Mucosa of stomach (tissue), 1 donor: ENCODE measurements at regions not wholly inside any gene's neighbourhood (a gene's known extent, or its start where the extent isn't known, plus 50 kb on each side); places are given as distances from the start of the nearest gene placed in this dataset.

ENCODE experiments used
- H3K27me3 ChIP-seq: one replicate; pipeline ENCODE4 v1.7.0; 2013; ENCODE audit warnings: mild to moderate bottlenecking, low read length; ENCODE audit not compliant: control insufficient read depth, insufficient read depth
- H3K36me3 ChIP-seq: one replicate; pipeline ENCODE4 v1.7.0; 2013; ENCODE audit warnings: low read length; ENCODE audit not compliant: control insufficient read depth, insufficient read depth
- H3K4me1 ChIP-seq: one replicate; pipeline ENCODE4 v1.7.0; 2013; ENCODE audit warnings: mild to moderate bottlenecking, low read length; ENCODE audit not compliant: control insufficient read depth, insufficient read depth
- H3K4me3 ChIP-seq: one replicate; pipeline ENCODE4 v1.7.0; 2013; ENCODE audit warnings: low read length
- H3K9ac ChIP-seq: one replicate; pipeline ENCODE4 v1.7.0; 2013; ENCODE audit warnings: mild to moderate bottlenecking, low read length, moderate library complexity
- H3K9me3 ChIP-seq: one replicate; pipeline ENCODE4 v1.7.0; 2013; ENCODE audit warnings: mild to moderate bottlenecking, low read length, moderate library complexity; ENCODE audit not compliant: control insufficient read depth
- donor health status: Pancreatic carcinoma.

- H3K9me3 ChIP-seq = no peaks in the 10 kb centered on the region
- no peak overlapping the region for H3K4me3 ChIP-seq
- peaks cover 9% of the 10 kb centered on the region for H3K27me3 ChIP-seq
- H3K9ac ChIP-seq = no peak overlapping the region
- H3K36me3 ChIP-seq = no peaks in the 10 kb centered on the region
- H3K4me1 ChIP-seq = peaks cover 4% of the 10 kb centered on the region
These were observed 256.9 kb upstream of the NFE2L3 start for GRCh38 chr7:25894902-25895791.

DNA sequence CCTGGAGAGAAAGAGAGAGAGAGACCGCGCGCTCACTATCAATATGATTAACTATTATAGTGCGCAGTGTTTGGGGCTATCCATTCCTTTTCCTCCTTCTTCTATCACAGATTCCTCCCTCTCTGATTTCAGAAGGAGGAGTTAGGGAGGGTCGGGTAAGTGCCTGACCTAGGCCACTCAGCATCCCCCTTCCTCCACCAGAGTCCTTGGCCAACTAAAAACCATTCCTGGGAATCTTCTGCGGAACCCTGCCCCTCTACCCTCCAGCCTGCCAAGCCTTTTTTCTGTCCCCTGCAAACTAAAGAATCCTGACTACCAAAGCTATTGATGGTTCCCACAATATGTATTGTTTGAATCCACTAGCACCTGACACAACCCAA lies 256.2 kb upstream of the NFE2L3 start:
- Histone ChIP-seq H3K9me3 (no peaks in the 10 kb centered on the region), H3K4me3 (no peak overlapping the region), H3K27me3 (peaks cover 9% of the 10 kb centered on the region), H3K9ac (no peak overlapping the region), H3K4me1 (peaks cover 4% of the 10 kb centered on the region), H3K36me3 (no peaks in the 10 kb centered on the region)

- no peak overlapping the region for H3K4me3 ChIP-seq
- no peak overlapping the region for H3K9ac ChIP-seq
- H3K36me3 ChIP-seq = no peaks in the 10 kb centered on the region
- no peaks in the 10 kb centered on the region for H3K9me3 ChIP-seq
- peaks cover 4% of the 10 kb centered on the region for H3K27me3 ChIP-seq
- peaks cover 4% of the 10 kb centered on the region for H3K4me1 ChIP-seq
These were observed 254.7 kb upstream of the NFE2L3 start for GRCh38 chr7:25897261-25897782.

- no peaks in the 10 kb centered on the region for H3K9me3 ChIP-seq
- no peaks in the 10 kb centered on the region for H3K4me1 ChIP-seq
- no peak overlapping the region for H3K4me3 ChIP-seq
- H3K36me3 ChIP-seq = no peaks in the 10 kb centered on the region
- no peak overlapping the region for H3K9ac ChIP-seq
- peaks cover 4% of the 10 kb centered on the region for H3K27me3 ChIP-seq
These were observed 251.8 kb upstream of the NFE2L3 start for GRCh38 chr7:25900245-25900644.

- Histone ChIP-seq H3K27me3 (no peaks in the 10 kb centered on the region), H3K36me3 (no peaks in the 10 kb centered on the region), H3K4me1 (no peaks in the 10 kb centered on the region), H3K9ac (no peak overlapping the region), H3K9me3 (no peaks in the 10 kb centered on the region), H3K4me3 (no peak overlapping the region)
These were observed 251.1 kb upstream of the NFE2L3 start for GRCh38 chr7:25900877-25901276.

GRCh38 chr7:25901658-25902057 lies 250.3 kb upstream of the NFE2L3 start:
- H3K4me1 ChIP-seq = no peaks in the 10 kb centered on the region
- H3K9me3 ChIP-seq = no peaks in the 10 kb centered on the region
- H3K4me3 ChIP-seq = no peak overlapping the region
- no peaks in the 10 kb centered on the region for H3K36me3 ChIP-seq
- no peaks in the 10 kb centered on the region for H3K27me3 ChIP-seq
- H3K9ac ChIP-seq = no peak overlapping the region

DNA sequence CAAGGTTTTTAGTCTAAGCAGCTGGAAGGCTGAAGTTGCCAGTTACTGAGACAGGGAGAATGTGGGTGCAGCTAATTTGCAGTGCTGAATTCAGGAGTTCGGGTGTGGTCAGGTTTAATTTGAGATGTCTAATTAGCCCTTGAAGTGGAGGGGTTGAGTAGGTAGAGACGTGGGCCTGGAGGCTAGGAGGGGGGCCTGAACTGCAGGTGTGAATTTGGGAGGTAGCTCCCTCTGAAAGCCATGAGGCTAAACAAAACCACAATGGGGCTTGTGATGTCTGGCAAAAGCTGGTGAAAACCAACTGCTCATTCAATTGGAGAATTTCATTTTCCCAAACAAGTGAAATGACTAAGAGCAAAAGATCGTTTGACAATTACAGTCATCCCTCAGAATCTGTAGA lies 246.0 kb upstream of the NFE2L3 start:
- no peaks in the 10 kb centered on the region for H3K9me3 ChIP-seq
- H3K36me3 ChIP-seq = no peaks in the 10 kb centered on the region
- H3K27me3 ChIP-seq = no peaks in the 10 kb centered on the region
- no peaks in the 10 kb centered on the region for H3K4me1 ChIP-seq
- H3K4me3 ChIP-seq = no peak overlapping the region
- no peak overlapping the region for H3K9ac ChIP-seq

- Histone ChIP-seq H3K4me3 (no peak overlapping the region), H3K9ac (no peak overlapping the region), H3K4me1 (no peaks in the 10 kb centered on the region), H3K27me3 (no peaks in the 10 kb centered on the region), H3K9me3 (no peaks in the 10 kb centered on the region), H3K36me3 (no peaks in the 10 kb centered on the region)
These were observed 245.2 kb upstream of the NFE2L3 start for GRCh38 chr7:25906760-25907159.

GRCh38 chr7:25907214-25907613 lies 244.8 kb upstream of the NFE2L3 start:
- Histone ChIP-seq H3K27me3 (no peaks in the 10 kb centered on the region), H3K9ac (no peak overlapping the region), H3K36me3 (no peaks in the 10 kb centered on the region), H3K9me3 (no peaks in the 10 kb centered on the region), H3K4me1 (no peaks in the 10 kb centered on the region), H3K4me3 (no peak overlapping the region)

DNA sequence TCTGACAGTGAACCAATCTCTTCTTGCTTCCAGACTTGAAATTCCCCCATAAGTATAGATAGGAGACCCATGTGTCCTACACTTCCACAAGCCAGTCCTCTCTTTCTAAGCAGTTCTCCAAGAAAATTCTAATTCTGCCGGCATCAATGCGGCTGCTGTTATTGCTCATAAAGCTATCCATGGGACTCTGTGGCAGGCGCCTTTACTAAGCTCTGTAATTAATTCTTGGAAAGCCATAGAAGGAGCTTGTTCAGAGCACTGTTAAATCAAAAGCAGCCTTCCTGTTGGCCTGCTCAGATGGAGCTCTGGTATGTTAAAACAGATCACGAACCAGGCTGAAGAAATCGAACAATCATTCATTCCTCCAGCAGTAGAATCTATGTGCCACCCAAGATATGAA lies 244.3 kb upstream of the NFE2L3 start:
- H3K4me3 ChIP-seq = no peak overlapping the region
- H3K9me3 ChIP-seq = no peaks in the 10 kb centered on the region
- H3K4me1 ChIP-seq = no peaks in the 10 kb centered on the region
- H3K9ac ChIP-seq = no peak overlapping the region
- H3K27me3 ChIP-seq = no peaks in the 10 kb centered on the region
- H3K36me3 ChIP-seq = no peaks in the 10 kb centered on the region

DNA sequence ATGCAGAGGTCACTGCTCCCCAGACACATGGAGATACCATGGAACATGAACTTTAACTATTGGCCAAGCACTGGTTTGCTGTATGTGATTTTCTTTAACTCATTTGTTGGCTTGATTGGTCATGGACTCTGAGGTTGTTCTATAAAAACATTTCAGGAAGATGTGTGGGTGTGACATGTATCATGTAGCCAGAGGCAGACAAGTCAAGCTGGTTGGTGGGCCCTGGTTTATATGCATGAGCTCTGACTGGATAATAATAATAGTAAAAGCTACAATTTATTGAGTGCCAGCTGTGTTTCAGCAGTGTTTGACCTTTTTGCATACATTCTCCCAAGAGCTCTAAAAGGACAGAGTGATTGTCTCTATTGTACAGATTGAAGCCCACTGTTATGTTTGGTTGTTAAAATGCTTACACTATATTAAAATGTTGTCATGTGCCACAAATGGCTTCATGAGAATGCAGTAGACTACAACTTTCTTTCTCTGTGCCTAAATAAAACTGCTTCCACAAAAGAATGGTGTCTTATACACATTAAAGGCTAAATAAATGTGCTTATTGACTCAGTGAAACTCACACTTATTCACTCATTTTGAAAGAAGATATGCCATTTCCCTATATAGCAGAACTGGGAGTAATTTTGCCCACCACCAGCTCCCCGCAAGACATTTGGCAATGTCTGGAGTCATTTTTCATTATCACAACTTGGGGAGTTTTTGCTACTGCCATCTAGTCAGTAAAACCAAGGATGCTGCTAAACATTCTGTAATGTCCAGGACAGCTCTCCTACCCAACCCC lies 243.6 kb upstream of the NFE2L3 start:
- H3K27me3 ChIP-seq = no peaks in the 10 kb centered on the region

More for the DNA sequence above, 243.6 kb upstream of the NFE2L3 start:
- no peak overlapping the region for H3K9ac ChIP-seq
- no peaks in the 10 kb centered on the region for H3K4me1 ChIP-seq
- H3K9me3 ChIP-seq = no peaks in the 10 kb centered on the region
- H3K36me3 ChIP-seq = no peaks in the 10 kb centered on the region
- no peak overlapping the region for H3K4me3 ChIP-seq
